GM12878 (cell line): ENCODE measurements at regions not wholly inside any gene's neighbourhood (a gene's known extent, or its start where the extent isn't known, plus 50 kb on each side); places are given as distances from the start of the nearest gene placed in this dataset.

Experiments used
- BCLAF1 ChIP-seq: fragments of 450-650 bp; IDR thresholded peaks from 2 replicates; pipeline ENCODE4 v1.6.1; 2017; ENCODE audit warnings: antibody characterized with exemption, mild to moderate bottlenecking, moderate library complexity
- JUNB ChIP-seq: IDR thresholded peaks from 2 replicates; pipeline ENCODE4 v1.6.1; 2016; ENCODE audit warnings: antibody characterized with exemption, mild to moderate bottlenecking
- MYC ChIP-seq: IDR thresholded peaks from 2 replicates; pipeline ENCODE4 v1.6.1; 2011; ENCODE audit warnings: mild to moderate bottlenecking, low read length, moderate library complexity, inconsistent platforms; ENCODE audit not compliant: insufficient read depth, insufficient replicate concordance, insufficient read length, severe bottlenecking
- RAD21 ChIP-seq: IDR thresholded peaks from 2 replicates; pipeline ENCODE4 v1.6.1; 2011; ENCODE audit warnings: mild to moderate bottlenecking, low read depth, low read length, moderate library complexity; ENCODE audit not compliant: insufficient read depth
- SKIL ChIP-seq: fragments of 450-650 bp; IDR thresholded peaks from 2 replicates; pipeline ENCODE4 v1.6.1; 2017; ENCODE audit warnings: mild to moderate bottlenecking, low read depth, inconsistent platforms; ENCODE audit not compliant: poor library complexity, severe bottlenecking
- SMC3 ChIP-seq: IDR thresholded peaks from 2 replicates; pipeline ENCODE4 v1.6.1; 2011; ENCODE audit warnings: low read length, improper control_type of control experiment, borderline replicate concordance
- SPI1 ChIP-seq: IDR thresholded peaks from 2 replicates; pipeline ENCODE4 v1.6.1; 2011; ENCODE audit warnings: low read depth, mild to moderate bottlenecking, low read length, moderate library complexity, borderline replicate concordance; ENCODE audit not compliant: insufficient read depth
- SREBF2 ChIP-seq: IDR thresholded peaks from 2 replicates; pipeline ENCODE4 v1.6.1; 2012; ENCODE audit warnings: mild to moderate bottlenecking, low read length
- ZBTB11 ChIP-seq: fragments of 450-650 bp; formaldehyde crosslinking; IDR thresholded peaks from 2 replicates; pipeline ENCODE4 v1.5.0; 2022; ENCODE audit warnings: mild to moderate bottlenecking, missing genetic modification characterization
- ZNF217 ChIP-seq: fragments of 450-650 bp; IDR thresholded peaks from 2 replicates; pipeline ENCODE4 v1.6.1; 2017; ENCODE audit warnings: antibody characterized with exemption, mild to moderate bottlenecking

- TF ChIP-seq SREBF2 (no peak), SPI1 (no peak), MYC (no peak), RAD21 (no peak), SKIL (no peak), BCLAF1 (no peak), ZBTB11 (CRISPR knock-in tag) (no peak), JUNB (no peak), ZNF217 (no peak), SMC3 (no peak)
- TF ChIP-seq, all 136 proteins: peak for 0
Measured at GRCh38 chr19:5204212-5204611, 136.4 kb downstream of the PTPRS start (continued).
